GM21723 (cell line): ENCODE measurements at regions not wholly inside any gene's neighbourhood (a gene's known extent, or its start where the extent isn't known, plus 50 kb on each side); places are given as distances from the start of the nearest gene placed in this dataset.
A peak's percentile ranks its signal among the peaks of the same experiment; 100 is the strongest.

Experiments used
- ATAC-seq: cut with Tn5 transposase; IDR thresholded peaks from one replicate; pipeline ENCODE4 v1.9.1; 2021; ENCODE audit warnings: mild to moderate bottlenecking, moderate library complexity; ENCODE audit not compliant: unreplicated experiment

DNA sequence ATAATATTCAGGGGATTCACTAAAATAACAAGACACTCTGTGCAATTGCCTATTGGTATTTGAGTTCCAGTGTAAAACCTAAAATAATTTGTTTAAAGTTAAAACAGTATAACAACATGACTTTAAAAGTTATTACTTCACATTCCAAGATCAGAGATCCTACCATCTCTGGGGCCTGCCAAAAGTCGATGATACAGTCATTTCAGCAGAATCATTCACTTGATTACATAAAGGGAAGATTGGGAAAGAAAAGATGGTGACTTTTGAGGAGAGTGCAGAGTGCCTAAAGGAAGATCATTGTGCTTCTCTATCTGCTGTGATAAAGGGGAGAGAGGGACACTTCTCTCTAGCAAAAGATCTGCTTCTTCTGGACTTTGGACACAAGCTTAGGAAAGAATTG is 784.4 kb upstream of the ADGRL4 start:
- ATAC-seq: no peak

DNA sequence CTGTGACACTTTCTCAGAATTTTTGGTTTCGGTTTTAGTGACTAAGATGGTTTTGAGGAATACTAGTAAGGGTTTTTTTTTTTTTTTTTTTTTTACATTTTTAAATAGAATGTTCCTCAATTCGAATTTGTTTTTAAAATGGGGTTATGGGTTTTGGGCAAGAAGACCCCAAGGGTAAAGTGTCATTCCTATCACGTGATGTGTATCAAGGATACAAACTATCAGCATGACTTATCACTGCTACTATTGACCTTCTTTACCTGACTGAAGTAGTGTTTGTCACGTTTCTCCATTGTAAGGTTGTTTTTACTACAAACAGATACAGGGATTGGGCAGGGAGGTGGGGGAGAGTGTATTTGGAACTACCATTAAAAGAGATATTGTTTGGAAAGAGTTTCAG is 781.1 kb upstream of the ADGRL4 start:
- ATAC-seq: no peak

DNA sequence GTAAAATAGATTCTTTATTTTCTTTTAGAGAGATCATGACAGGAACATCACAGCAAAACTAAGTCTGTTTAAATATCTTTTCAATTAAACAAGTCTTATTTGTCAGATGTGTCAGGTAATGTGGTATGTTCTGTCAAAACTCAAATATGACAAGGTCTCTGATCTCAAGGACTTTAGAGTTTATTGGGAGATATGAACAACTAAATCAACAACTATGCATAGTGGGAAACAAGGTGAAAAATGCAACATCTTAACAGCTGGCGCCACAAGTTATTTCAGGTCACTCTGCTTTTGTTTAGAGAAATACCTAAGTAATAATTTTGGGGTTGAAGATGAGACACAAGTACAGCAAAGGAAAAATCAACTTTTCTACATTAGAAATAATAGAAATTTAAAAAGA is 779.4 kb upstream of the ADGRL4 start:
- no peak for ATAC-seq

DNA sequence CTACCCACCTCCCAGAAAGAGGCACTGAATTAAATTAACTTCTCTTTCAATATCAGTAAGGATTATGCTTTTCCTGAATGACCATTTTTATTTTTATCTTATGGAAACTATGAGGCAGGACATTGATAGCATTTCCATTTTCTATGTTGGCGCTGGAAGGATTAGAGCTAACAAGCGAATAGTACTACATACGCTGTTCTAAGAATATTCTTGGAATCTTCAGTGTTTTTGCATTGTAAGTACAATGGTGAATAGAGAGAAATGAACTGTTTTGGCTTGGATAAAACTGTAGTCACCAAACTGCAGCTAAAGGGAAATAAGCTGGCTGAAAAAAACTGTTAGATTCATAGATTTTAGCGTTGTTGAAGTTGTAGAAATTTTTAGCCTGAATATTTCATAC is 779.0 kb upstream of the ADGRL4 start:
- no peak for ATAC-seq

DNA sequence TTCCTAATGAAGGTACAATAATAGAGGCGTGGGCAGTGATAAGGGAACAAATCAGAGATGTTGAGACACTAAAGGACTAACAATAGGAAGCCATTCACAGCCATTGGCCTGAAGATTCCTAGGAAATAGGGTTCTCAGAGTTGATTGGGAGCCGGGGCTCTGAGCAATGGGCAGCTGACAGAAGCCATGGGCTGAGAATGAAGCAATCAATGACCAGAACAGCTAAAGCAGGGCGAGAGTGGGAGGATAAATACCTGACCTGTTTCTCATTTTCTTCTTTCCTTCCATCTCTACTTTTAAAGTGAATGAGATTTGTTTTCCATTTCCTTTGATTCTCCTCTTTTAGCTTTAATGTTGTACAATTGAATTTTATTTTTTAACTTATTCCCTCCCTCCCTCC is 774.7 kb upstream of the ADGRL4 start:
- ATAC-seq: no peak

DNA sequence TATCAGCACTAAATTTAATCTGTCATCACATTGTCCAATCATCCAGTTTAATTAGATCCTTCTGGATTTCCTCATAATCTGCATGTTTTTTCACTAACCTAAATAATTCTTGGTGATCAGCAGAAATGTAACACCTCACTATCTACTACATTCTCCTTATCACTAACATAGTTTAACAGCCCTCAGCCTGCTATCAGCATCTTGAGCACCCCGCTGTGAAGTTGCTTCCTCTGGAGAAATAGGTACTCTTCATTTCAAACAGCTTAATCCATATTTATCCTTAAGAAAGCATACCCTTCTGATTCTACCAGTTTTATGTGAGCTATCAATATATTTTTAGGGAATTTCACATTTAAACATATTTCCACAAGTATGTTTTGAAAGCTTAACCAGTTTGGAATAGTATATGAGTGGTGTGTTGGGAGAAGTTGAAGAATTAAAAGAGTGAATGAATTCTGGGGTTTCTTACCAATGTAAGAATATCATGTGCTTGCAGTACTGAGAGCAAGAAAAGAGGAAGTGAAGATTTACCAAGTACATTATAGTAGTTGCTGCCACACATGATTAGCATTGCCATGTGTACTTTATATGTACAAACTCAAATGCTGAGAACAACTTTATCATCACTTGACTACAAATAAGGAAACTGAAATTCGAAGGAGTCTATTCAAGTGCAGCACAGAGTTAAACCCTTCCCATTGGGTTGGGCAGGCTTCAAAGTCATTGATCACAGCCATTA is 771.1 kb upstream of the ADGRL4 start:
- peak; percentile 97 for ATAC-seq

DNA sequence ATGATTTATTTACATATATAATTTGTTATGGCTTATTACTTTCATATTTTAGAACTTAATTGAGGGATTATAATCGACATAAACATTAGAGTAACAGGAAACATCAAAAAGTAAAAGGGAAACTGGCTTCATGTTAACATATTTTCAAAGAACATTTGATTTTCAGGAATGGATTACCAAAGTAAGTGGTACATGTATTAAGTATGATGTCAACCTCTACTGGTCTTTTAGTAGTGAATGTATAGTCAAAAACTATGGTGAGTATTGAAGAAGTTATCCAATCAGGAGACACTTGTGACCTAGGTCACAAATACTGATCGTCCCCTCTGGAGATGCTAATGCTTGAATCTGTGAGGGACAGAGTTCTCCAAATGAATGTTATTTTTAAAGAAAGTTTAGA is 768.9 kb upstream of the ADGRL4 start:
- ATAC-seq: no peak

DNA sequence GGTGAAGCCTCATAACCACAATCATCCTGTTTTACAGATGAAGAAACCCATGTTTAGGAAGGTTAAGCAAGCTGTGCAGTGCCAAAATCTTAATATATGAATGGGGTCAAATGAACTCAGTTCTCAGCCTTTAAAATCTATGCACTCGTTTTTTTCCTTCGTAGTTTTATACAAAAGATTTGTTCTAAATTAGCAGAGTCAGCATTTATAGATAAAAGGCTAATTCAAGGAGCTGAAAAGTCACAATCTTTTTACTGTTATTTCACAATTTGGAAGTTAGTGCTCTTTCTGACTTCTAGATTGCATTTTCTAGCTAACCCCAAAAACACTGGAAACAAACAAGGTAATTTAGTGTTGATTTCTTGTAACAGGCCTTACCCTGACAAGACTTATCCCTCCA is 766.9 kb upstream of the ADGRL4 start:
- no peak for ATAC-seq

DNA sequence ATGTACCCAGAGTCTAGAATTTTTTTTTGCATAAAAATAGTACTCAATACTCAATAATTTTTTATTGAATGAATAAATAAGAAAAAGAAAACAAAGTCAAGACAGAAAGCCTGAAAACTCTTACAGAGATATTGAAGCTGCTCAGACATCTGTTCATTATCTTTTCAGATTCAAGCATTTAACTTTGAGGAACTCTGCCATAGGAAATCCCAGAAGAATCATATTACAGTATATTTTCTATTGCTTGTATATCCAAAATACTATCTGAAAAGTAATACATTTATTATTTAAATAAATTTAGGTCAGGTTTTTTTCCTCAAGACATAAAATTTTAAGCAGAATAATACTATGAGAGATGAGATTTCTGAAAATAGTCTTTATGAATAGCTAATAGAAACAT is 755.9 kb upstream of the ADGRL4 start:
- no peak for ATAC-seq

DNA sequence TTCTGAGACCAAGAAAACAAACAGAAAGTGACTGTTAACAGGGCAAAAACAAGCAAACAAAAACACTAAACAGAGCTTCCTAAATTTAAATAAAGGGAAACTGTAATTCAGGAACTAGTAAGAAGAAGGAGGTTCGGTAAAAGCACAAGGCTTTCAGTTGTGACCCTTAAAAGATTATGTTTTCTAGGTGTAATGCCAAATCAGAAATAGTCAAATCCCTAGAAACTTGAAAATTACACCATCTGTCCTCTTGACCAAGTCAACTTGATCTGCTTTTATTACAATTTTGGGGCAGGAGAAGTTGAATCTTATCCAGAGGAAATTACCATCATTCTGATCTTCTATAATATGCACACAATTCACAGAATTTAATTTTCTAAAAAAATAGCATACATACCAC is 754.0 kb upstream of the ADGRL4 start:
- ATAC-seq: no peak

DNA sequence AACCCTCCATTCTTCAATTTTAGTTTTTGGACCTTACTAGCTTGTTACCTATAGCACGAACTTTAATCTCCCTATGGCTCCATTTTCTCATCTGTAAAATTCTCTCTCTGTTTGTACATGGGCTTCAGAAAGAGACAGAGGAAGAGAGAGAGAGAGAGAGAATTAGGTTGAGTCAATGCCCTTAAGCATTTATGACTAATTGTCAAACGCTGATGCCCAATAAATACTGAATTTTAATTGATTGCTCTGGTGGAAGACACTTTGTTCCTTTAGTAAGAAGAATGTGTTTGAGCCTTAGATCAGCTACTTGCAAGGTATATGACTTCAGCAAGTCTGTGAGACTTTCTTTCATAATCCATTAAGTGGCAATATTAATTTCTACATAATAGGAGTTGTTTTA is 743.1 kb upstream of the ADGRL4 start:
- no peak for ATAC-seq

DNA sequence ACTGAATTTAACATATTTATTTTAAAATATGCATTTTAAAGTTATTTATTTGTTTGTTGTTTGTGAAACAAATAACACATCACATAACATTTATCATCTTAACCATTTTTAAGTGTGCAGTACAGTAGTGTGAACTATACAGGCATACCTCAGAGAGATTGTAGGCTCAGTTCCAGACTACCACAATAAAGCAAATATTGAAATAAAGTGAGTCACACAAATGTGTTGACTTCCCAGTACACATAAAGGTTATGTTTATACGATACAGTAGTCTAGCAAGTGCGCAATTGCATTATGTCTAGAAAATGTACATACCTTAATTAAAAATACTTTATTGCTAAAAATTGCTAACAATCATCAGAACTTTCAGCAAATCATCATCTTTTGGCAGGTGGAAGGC is 739.4 kb upstream of the ADGRL4 start:
- ATAC-seq: no peak

DNA sequence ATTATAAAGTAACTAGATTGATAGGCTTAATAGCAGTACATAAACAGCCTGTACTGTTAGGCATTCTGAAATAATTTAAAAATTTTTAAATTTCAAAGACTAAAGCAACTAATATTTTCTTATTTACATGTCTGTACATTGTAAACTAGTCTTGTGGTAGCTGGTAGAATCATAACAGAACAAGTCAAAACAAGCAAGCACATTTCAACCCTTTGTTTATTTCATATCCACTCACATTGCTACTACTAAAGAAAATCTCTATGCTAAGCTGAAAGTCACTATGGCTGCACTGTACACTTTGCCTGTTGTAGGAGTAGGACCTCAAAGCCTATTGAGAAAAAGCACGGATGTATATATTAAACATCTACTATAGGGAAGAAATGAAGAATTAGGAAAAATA is 738.2 kb upstream of the ADGRL4 start:
- ATAC-seq: no peak

DNA sequence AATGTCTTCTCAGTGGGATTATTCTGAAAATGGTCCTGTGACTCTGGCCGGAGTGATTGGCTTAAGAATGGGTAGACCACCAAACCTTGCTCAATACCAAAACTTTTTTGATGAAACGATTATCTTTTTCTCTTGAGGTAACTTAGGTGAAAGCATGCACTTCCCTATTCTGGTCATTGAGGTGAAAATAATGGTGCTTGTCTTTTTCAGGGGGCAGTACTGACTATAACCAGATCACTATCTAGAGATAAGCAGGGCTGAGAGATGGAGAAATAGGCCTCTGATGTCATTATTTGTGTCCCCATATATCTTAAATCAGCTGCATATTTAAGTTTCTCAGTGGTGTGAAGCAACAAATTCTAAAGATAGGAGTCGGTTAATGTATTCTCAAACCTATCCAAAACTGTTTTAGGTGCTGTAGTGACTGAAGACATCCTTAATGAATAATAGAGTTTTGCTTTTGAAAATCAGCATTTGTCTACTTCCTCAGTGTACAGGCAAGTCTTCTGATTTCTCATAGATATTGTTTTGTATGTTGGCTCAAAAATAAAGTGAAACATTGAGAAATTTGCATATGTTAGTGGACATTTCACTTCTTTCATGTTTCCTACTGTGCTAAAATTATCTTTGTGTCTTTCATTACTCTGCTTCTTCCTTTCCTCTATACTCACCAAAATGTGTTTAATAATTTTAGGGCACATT is 735.3 kb upstream of the ADGRL4 start:
- ATAC-seq: peak; percentile 82

DNA sequence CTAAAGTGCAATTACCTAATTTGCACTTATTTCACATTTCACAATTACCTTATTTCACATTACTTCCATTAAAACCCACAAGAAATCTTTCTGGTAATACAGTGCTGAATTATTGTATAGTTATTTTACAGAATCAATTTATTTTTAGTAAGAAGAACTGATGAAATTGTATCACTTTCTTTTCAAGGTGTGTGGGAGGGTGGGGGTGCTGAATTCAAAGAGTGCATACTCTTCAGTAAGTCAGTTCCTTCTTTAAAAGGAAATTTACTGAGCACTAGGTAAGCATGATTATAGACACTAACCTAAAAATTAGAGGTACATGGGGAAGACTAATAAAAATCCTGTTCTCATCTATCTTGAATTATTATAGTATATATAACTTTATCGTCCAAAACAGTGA is 731.6 kb upstream of the ADGRL4 start:
- ATAC-seq: no peak

DNA sequence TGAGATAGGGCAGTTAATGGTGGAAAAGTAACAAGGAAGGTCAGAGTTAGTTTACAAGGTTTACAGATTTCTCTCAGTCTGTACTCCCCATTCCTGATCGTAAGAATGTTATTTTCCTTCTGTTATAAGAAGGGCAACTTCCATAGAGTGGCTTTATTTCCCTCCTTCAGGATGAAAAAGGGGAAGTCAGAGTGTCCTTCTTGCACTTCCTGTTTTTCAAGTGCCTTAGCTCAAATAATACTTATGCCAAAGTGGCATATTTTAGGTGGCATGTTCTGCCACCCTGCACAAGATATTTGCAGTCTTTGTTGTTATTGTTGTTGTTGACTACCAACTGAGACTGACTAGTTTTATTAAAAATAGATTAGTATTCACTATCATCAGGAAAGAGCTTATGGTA is 730.7 kb upstream of the ADGRL4 start:
- no peak for ATAC-seq

DNA sequence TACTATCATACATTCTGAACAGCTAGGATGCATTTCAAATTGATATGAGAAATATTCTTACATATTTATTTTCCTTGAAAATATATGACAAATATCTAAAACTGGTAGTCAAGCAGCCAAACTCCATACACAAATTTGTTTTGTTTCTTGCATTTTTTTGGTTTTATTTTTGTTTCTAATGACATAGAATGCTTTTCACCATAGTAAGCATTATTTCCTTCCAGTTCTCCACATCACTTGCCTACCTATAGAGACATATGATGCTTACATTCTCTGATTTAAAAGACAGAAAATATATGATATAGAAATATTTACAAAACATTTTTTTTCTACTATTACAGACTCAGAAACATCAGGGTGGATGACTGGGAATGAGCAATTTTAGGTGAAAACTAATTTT is 726.4 kb upstream of the ADGRL4 start:
- ATAC-seq: no peak

DNA sequence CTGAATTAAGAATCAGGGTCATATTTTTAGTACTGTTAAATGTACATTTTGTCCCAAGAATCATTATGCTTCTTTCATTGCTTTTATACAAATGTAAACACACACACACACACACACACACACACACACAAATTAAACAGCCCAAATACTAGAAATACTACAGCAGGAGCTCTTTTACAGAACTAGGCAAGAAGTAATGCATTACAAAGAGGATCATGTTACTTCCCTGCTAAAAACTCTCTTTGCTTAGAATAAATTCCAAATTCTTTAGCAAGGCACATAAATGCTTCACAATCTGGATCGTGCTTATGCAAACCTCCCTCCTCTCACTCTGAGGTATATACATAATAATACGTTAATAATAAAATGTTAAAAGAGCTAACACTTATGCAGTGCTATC is 720.4 kb upstream of the ADGRL4 start:
- no peak for ATAC-seq

DNA sequence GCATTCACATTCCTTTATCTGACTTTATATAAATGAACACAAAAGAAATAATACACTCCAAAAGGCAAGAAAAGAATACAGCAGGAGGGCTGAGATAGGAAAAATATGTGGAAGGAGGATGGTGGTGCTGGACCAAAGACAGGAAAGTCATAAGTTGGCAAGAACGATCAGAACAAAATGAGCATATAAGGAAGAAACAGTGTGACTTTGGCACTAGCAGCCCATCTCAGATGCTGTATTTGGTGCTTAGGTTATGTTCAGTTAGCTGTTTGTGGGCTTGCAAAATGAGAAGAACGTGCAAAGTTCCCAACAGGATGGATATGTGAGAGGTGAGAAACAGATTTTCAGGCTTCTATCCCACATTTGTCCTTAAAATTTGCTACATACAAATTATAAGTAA is 719.8 kb upstream of the ADGRL4 start:
- ATAC-seq: no peak

DNA sequence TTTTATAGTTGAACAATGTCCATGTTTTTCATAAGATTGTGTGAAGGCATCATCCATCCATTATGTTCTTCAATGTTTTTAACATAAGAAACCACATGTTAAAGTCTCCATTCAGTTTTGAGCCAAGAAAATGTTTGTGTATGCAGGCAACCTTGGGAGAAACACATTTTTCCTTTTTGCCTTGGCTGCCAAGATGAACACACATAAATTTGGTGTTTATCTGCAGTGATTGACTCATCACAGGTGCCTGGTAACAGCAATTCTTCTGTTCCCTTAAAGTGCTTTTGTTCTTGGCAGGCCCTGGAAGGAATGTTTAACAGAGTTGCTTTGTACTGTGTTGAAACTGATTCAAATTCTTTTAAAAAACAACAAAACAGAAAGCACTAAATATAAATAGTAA is 709.9 kb upstream of the ADGRL4 start:
- ATAC-seq: no peak

DNA sequence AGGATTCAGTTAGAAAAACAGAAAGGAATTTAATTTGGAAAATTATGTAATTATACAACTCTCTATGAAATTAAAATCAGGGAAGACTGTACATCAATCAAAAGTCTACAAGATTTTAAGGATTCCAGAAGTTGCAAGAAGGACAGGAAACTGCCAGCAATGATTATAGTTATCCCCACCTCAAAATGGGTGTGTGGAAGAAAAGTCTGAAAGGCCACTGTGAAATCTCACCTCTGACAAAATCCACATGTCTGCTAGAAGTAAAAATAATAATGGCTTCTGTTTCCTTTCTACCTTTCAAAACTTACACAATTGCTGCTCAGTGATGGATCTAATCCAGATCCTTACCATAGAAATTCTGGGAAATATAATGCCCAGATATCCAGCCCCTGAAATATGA is 708.1 kb upstream of the ADGRL4 start:
- ATAC-seq: no peak

DNA sequence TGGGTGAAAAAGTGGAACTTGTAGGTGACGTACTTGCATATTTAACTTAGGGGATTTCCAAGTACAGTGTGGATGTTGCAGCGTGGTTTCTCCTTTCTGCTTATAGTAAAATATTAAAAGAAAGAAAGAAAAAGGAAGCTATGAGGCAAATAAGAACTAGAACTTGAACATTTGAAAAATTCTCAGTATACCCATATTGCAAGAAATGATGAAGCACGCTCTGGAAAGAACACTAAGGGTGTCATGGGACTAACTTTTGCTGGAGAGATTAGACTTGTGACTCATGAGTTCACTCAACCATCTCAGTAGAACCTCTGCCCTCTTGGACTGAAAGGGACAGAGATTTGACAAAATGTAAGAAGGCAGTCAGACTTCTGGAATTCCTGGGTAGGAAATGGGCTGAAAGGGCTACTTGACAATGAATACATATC is 704.5 kb upstream of the ADGRL4 start:
- peak; percentile 89 for ATAC-seq
